ENCODE measurements at regions not wholly inside any gene's neighbourhood (a gene's known extent, or its start where the extent isn't known, plus 50 kb on each side); places are given as distances from the start of the nearest gene placed in this dataset.

DNA sequence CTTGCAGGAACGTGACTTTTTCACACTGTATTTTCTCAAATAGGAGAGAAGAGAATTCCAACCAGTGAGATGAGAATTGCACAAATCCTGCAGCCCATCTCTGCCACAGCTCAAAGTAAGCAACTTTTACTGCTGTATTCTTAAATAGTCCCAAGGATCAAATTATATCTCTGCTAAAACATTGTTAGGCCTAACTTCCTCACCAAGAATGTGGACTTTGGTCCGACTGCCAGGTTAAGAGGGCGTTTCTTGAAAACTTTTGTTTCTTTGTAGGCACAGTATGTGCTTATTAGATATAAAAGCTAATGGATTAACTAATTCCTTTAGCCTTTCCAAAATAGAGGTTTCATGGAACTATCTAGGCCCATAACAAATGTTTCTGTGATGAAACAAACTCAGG is 61.4 kb upstream of the IFNG-AS1 start:
- TF ChIP-seq, protein P1, sequence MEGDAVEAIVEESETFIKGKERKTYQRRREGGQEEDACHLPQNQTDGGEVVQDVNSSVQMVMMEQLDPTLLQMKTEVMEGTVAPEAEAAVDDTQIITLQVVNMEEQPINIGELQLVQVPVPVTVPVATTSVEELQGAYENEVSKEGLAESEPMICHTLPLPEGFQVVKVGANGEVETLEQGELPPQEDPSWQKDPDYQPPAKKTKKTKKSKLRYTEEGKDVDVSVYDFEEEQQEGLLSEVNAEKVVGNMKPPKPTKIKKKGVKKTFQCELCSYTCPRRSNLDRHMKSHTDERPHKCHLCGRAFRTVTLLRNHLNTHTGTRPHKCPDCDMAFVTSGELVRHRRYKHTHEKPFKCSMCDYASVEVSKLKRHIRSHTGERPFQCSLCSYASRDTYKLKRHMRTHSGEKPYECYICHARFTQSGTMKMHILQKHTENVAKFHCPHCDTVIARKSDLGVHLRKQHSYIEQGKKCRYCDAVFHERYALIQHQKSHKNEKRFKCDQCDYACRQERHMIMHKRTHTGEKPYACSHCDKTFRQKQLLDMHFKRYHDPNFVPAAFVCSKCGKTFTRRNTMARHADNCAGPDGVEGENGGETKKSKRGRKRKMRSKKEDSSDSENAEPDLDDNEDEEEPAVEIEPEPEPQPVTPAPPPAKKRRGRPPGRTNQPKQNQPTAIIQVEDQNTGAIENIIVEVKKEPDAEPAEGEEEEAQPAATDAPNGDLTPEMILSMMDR (IDR thresholded peaks at IDR 0.05 in 8 of 11, conservative IDR thresholded peaks at IDR 0.05 in 3 of 11), result no peak
- TF ChIP-seq POLR2A (IDR thresholded peaks at IDR 0.05), result no peak

Data from spleen (tissue), 7 donors.